GM23248 (cell line): ENCODE measurements at regions not wholly inside any gene's neighbourhood (a gene's known extent, or its start where the extent isn't known, plus 50 kb on each side); places are given as distances from the start of the nearest gene placed in this dataset.
A peak's percentile ranks its signal among the peaks of the same experiment; 100 is the strongest.

Source experiments
- DNase-seq: peaks from one replicate; pipeline ENCODE4 v3.0.0-alpha.2; 2015
- H2AFZ ChIP-seq: fragments of 200-600 bp; sonication (generic); 2 replicates; pipeline ENCODE4 v1.6.1; 2016; ENCODE audit warnings: antibody characterized with exemption
- H3F3A ChIP-seq: fragments of 200-600 bp; sonication (generic); 2 replicates; pipeline ENCODE4 v1.6.1; 2016; ENCODE audit warnings: mild to moderate bottlenecking, antibody characterized with exemption, mixed run types; ENCODE audit not compliant: insufficient read depth
- H3K27ac ChIP-seq: fragments of 200-600 bp; sonication (generic); 2 replicates; pipeline ENCODE4 v1.5.1; 2016; ENCODE audit warnings: mild to moderate bottlenecking
- H3K27me3 ChIP-seq: fragments of 200-600 bp; sonication (generic); replicated peaks from 2 replicates; pipeline ENCODE4 v1.6.1; 2016; ENCODE audit warnings: mild to moderate bottlenecking; ENCODE audit not compliant: insufficient read depth
- H3K36me3 ChIP-seq: fragments of 200-600 bp; sonication (generic); 2 replicates; pipeline ENCODE4 v1.6.1; 2016; ENCODE audit warnings: low read depth, mild to moderate bottlenecking
- H3K4me1 ChIP-seq: fragments of 200-600 bp; sonication (generic); 2 replicates; pipeline ENCODE4 v1.6.1; 2016; ENCODE audit warnings: mild to moderate bottlenecking; ENCODE audit not compliant: insufficient read depth
- H3K4me2 ChIP-seq: fragments of 200-600 bp; sonication (generic); one replicate; pipeline ENCODE4 v1.6.1; 2016; ENCODE audit warnings: mild to moderate bottlenecking; ENCODE audit not compliant: unreplicated experiment
- H3K4me3 ChIP-seq: fragments of 200-600 bp; sonication (generic); 2 replicates; pipeline ENCODE4 v1.5.1; 2016; ENCODE audit warnings: mild to moderate bottlenecking
- H3K79me2 ChIP-seq: fragments of 200-600 bp; sonication (generic); 2 replicates; pipeline ENCODE4 v1.6.1; 2016; ENCODE audit warnings: mild to moderate bottlenecking; ENCODE audit not compliant: insufficient read depth
- H3K9ac ChIP-seq: fragments of 200-600 bp; sonication (generic); 2 replicates; pipeline ENCODE4 v1.6.1; 2016; ENCODE audit warnings: mild to moderate bottlenecking
- H3K9me2 ChIP-seq: fragments of 200-600 bp; sonication (generic); 2 replicates; pipeline ENCODE4 v1.6.1; 2016; ENCODE audit warnings: mixed run types, mild to moderate bottlenecking, moderate library complexity; ENCODE audit not compliant: insufficient read depth
- H3K9me3 ChIP-seq: fragments of 200-600 bp; sonication (generic); one replicate; pipeline ENCODE4 v1.6.1; 2017; ENCODE audit warnings: low read depth
- H4K20me1 ChIP-seq: fragments of 200-600 bp; sonication (generic); 2 replicates; pipeline ENCODE4 v1.6.0; 2016; ENCODE audit not compliant: insufficient read depth
- EZH2 ChIP-seq: fragments of 200-600 bp; sonication (generic); IDR thresholded peaks from 2 replicates; pipeline ENCODE4 v1.6.1; 2018; ENCODE audit warnings: antibody characterized with exemption, mild to moderate bottlenecking; ENCODE audit not compliant: insufficient read depth, poor library complexity, severe bottlenecking
- EZH2phosphoT487 ChIP-seq: fragments of 200-600 bp; sonication (generic); IDR thresholded peaks from 2 replicates; pipeline ENCODE4 v1.6.1; 2018; ENCODE audit warnings: antibody characterized with exemption, moderate library complexity, mild to moderate bottlenecking, low read depth; ENCODE audit not compliant: insufficient read depth
- WGBS, 2 experiments: methylation state at CpG; one replicate each; pipeline ENCODE4 v1.1.6; 2015 to 2017; ENCODE audit warnings: low lambda C conversion rate in 2 of 2, low coverage in 1 of 2; ENCODE audit errors: missing lambda C conversion rate in 2 of 2; 5-methylcytosine and 5-hydroxymethylcytosine counted together
- in situ Hi-C: fragments of 300-500 bp; cut with MboI; formaldehyde crosslinking; loops from 2 replicates; pipeline ENCODE4 v1.15.0; 2020

GRCh38 chr16:14358697-14359305 is 271.3 kb downstream of the PARN start:
- Histone ChIP-seq H3K4me2 (no peak overlapping the region), H3K9ac (no peak overlapping the region), H3K27me3 (no peaks in the 10 kb centered on the region), H3K27ac (no peak overlapping the region), H2AFZ (no peak overlapping the region), H3K9me3 (no peaks in the 10 kb centered on the region), H3K9me2 (no peaks in the 10 kb centered on the region), H3F3A (peaks cover 15% of the 10 kb centered on the region), H3K4me3 (no peak overlapping the region), H4K20me1 (no peaks in the 10 kb centered on the region), H3K36me3 (no peaks in the 10 kb centered on the region), H3K4me1 (peaks cover 9% of the 10 kb centered on the region), H3K79me2 (no peaks in the 10 kb centered on the region)
- no peak for DNase-seq
- in situ Hi-C loops = no loop called here
- 73 to 87% methylated on average over 4 of the region's 4 CpGs for WGBS, 2 experiments
- TF ChIP-seq EZH2phosphoT487 (no peak), EZH2 (no peak)

GRCh38 chr16:14357328-14357727 is 272.7 kb downstream of the PARN start:
- Histone ChIP-seq H3K27me3 (no peaks in the 10 kb centered on the region), H3K9ac (no peak overlapping the region), H3K4me1 (peaks cover 5% of the 10 kb centered on the region), H3K4me3 (no peak overlapping the region), H3F3A (peaks cover 3% of the 10 kb centered on the region; the same call in 1 of the 2 replicates), H3K9me2 (no peaks in the 10 kb centered on the region), H3K36me3 (no peaks in the 10 kb centered on the region), H2AFZ (no peak overlapping the region), H3K79me2 (no peaks in the 10 kb centered on the region), H3K4me2 (no peak overlapping the region), H3K27ac (no peak overlapping the region), H3K9me3 (no peaks in the 10 kb centered on the region), H4K20me1 (no peaks in the 10 kb centered on the region)
- WGBS, 2 experiments = 96 to 98% methylated on average over 6 of the region's 6 CpGs
- TF ChIP-seq EZH2 (no peak), EZH2phosphoT487 (no peak)
- in situ Hi-C loops = no loop called here
- no peak for DNase-seq

GRCh38 chr16:14356064-14356463 is 274.0 kb downstream of the PARN start:
- no peak for TF ChIP-seq EZH2
- no peak for TF ChIP-seq EZH2phosphoT487

GRCh38 chr16:14354561-14355351 is 275.3 kb downstream of the PARN start:
- Histone ChIP-seq H3K4me1 (peaks cover 5% of the 10 kb centered on the region), H4K20me1 (no peaks in the 10 kb centered on the region), H3K4me2 (peak overlapping the region; percentile 62), H3K36me3 (no peaks in the 10 kb centered on the region), H3K4me3 (peak overlapping the region; percentile 67), H2AFZ (peak overlapping the region; percentile 80), H3K79me2 (no peaks in the 10 kb centered on the region), H3F3A (no peaks in the 10 kb centered on the region), H3K9me2 (no peaks in the 10 kb centered on the region), H3K27ac (no peak overlapping the region), H3K9ac (peak overlapping the region; percentile 52), H3K9me3 (no peaks in the 10 kb centered on the region), H3K27me3 (no peaks in the 10 kb centered on the region)
- peak; percentile 56 for DNase-seq
- in situ Hi-C loops = no loop called here
- TF ChIP-seq EZH2 (no peak), EZH2phosphoT487 (no peak)
- WGBS, 2 experiments = 14 to 20% methylated on average over 10 of the region's 10 CpGs

More at GRCh38 chr16:14356064-14356463, 274.0 kb downstream of the PARN start:
- H4K20me1 ChIP-seq = no peaks in the 10 kb centered on the region
- H3K9me2 ChIP-seq = no peaks in the 10 kb centered on the region
- H3K9ac ChIP-seq = no peak overlapping the region
- no peak for DNase-seq
- 73 to 75% methylated on average over 11 of the region's 11 CpGs for WGBS, 2 experiments
- in situ Hi-C loops = no loop called here
- H3K4me2 ChIP-seq = no peak overlapping the region
- H3K27me3 ChIP-seq = no peaks in the 10 kb centered on the region
- no peaks in the 10 kb centered on the region for H3K36me3 ChIP-seq
- no peaks in the 10 kb centered on the region for H3K79me2 ChIP-seq
- no peak overlapping the region for H3K27ac ChIP-seq
- no peaks in the 10 kb centered on the region for H3K9me3 ChIP-seq
- H3K4me3 ChIP-seq = no peak overlapping the region
- H2AFZ ChIP-seq = no peak overlapping the region
- H3F3A ChIP-seq = no peaks in the 10 kb centered on the region
- H3K4me1 ChIP-seq = peaks cover 5% of the 10 kb centered on the region
